NCI-H146 treated with DMSO at 0.1 percent for 48 hours (cell line): ENCODE measurements at regions not wholly inside any gene's neighbourhood (a gene's known extent, or its start where the extent isn't known, plus 50 kb on each side); places are given as distances from the start of the nearest gene placed in this dataset.
"Not testable (repeated sequence)": the region's sequence is repeated elsewhere in the genome, so short reads cannot be mapped to it uniquely, and the experiment has no call there.

Experiments
- DNase-seq: peaks from one replicate; lab custom pipeline; 2025; ENCODE audit not compliant: unreplicated experiment; lab: John Stamatoyannopoulos, UW

DNA sequence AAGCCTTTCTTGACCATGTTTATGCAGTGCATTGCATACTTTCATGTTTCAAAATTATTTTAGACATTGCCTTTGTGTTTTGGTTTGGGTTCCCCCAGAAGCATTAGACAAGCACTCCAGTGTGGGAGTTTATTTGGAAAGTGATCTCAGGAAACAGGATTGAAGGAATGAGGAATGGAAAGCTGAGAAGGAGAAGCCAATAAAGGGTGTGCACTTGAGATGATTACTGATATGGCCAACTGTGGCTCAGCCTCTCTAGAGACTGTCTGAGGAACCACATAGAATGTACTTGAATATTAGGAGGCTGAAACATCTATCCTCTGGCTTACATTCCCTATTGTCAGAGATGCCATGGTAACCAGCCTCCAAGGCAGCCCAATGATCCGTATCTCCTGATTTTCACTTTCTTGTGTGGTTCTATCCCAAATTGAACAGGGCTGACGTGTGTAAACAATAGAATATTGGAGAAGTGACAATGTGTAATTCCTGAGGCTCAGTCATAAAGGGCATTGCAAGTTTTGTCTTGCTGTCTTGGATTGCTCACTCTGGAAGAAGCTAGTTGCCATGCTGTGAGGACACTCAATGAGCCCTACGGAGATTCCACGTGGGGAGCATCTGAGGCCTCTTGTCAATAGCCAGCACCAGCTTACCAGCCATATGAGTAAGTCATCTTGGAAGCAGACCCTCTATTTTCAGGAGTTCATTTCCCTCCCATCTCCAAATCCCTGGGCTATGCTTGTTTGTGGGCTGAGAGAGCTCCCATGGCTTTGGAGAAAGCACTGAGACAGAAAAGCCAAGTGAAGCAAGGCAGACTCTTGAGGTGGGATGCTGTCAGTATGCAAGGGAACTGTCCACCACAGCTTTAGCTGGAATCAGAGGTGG is 84.7 kb downstream of the SCN11A start:
- no peak for DNase-seq

DNA sequence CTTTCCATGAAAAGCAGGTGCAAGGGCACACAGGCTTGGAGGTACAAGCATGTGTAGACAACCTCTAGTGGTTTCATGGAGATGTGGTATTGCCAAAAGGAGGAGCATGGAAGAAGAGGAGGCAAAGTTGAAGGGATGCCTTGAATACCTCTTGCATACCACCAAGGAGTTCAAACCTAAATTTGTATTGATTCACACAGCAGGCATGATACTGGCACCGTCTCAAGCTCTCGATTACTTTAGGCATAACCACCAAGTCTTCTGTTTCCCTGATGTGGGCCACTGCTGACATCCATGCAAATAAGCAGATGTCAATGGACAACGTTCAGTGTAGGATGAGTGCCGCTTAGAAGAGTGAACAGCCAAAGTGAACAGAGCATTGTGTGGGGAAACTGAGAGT is 87.1 kb downstream of the SCN11A start:
- no peak for DNase-seq

DNA sequence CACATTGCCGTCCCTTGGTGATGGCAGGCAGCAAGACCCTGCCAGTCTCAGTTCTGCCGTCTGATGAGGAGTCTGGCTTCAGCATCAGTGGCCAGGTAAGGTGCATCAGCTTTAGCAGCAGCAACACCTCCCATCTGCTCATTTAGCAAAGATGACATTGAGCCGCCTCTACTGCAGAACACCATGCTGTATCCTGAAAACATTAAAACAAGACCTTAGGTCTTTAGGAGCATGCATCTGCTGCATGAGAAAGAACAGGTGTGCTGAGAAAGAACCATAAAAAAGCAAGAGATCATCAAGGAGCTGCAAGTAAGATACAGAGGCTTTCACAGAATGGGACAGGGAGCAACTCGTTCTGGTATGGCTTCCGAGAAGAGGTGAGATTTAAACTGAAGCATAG is 87.5 kb downstream of the SCN11A start:
- no peak for DNase-seq

DNA sequence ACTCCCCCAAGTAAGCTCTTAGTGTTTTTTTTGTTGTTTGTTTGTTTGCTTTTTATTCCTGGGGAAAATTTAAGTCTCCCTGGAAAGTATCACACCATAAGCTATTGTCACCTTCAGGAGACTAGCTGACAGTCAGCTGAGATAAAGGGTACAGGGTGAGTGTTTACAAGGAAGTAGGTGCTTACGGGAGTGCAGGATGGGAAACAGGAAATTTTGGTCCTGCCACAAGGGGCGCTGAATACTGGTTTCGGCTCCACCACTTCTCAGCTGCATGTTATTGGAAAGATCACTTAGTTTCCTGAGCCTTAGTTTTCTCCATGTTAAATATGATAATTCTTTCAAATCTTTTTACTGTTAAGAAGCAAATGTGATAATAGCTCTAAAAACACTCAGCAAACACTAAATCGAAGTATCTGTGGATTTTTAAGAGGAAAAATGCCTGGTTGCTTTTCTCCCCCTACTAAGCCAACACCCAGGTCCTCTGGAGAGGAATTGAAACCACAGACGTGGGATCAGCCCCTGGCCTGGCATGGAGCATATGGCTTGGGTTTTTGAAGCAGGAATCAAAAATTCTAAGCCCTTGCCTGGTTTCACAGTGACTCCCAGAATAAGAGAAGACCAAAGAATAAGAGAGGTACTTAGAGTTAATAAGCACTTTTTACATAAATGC is 90.7 kb downstream of the SCN11A start:
- DNase-seq = no peak

DNA sequence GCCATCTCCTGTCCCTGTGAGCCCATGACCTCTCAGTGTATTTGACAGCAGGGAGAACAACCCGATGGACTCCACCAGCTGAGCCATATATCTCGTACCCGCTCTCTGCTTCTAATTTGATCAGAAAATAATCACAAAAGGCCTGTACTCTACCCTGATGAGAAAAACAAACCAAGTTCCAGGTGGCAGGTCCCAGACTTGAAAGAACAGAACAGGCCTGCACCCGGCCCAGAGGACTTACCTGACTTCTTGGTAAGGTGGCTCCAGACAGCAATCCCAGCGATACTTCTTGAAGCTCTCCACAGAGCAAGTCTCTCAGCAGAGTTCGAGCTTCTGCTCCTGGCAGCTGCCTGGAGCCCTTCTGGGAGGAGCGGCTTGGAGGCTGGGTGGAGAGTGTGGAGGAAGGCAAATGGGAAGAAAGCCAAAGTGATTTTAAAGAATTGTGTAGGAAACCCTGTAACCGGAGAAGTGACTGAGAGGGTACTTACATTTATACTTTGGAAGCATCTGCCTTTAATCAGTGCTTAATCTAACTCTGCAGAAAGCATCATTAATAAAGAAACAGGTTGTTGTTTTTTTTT is 91.6 kb downstream of the SCN11A start:
- DNase-seq = no peak

DNA sequence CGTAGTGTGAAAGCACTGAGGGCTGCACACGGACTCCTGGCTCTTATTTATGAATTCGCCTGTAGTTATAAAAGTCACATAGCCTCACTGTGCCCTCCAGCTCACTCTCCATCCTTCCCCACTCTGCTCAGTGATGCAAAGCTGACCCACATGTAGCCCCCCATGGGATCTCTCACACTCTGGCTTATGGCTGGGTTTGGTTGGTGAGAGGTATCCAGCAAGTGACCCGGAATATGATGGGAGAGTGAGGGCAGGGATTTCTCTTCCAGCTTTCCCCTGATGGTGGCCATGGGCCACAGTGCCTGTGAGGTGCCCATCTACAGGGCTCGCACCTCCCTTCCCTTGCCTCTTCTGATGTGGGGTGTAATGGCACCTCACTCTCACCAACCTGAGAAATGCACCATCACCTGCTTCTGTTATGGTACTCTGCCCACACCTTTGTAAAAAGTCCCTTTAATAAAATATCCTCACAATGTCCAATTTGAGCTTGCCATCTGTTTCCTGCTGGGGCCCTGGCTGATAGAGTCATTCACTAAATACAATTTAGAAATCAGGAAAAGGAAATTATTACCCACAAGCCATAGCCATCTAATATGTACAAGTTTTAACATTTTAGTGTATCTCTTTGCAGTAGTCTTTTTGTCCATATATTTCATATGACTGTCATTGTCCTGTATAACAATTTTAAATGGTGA is 93.6 kb downstream of the SCN11A start:
- no peak for DNase-seq

DNA sequence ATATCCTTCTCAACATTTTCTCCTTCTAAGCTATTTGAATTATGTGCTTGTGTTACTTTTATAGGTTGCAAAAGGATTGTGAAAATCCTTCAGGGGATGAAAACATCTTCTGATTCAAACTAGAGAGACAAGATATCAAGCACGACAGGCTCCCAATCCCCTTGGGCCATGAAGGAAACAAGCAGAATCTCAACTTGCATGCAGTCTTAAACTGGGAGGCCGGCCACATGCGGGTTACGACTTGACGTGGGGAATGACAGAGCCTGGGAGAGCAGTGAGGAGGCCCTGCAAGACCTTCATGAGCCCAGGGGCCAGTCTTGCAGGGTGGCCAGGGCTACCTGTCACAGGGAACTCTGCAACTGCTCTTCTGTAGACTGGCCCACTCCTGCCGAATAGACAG is 94.4 kb downstream of the SCN11A start:
- no peak for DNase-seq

DNA sequence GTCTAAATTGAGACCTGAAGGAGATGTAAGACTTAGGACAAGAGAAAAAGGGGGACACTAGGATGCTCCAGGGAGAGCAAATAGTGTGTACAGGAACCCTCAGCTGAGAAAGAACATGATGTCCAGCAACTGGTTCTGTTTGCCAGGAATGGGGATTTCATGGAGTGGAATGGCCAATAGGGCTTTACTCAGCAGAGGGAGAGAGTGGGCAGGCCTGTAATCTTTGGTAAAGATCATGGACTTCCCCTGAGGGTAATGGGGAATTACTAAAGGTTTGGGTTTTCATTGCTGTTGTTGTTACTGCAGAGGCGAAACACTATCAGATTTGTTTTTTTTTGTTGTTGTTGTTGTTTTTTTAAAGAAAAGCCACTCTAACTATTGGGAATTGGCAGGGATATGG is 99.0 kb downstream of the SCN11A start:
- no peak for DNase-seq

DNA sequence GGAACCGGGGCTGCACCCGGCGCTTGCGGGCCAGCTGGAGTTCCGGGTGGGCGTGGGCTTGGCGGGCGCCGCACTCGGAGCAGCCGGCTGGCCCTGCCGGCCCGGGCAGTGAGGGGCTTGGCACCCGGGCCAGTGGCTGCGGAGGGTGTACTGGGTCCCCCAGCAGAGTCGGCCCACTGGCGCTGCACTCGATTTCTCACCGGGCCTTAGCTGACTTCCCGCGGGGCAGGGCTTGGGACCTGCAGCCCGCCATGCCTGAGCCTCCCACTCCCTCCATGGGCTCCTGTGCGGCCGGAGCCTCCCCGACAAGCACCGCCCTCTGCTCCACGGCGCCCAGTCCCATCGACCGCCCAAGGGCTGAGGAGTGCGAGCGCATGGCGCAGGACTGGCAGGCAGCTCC is 100.6 kb downstream of the SCN11A start:
- not testable (repeated sequence) for DNase-seq

DNA sequence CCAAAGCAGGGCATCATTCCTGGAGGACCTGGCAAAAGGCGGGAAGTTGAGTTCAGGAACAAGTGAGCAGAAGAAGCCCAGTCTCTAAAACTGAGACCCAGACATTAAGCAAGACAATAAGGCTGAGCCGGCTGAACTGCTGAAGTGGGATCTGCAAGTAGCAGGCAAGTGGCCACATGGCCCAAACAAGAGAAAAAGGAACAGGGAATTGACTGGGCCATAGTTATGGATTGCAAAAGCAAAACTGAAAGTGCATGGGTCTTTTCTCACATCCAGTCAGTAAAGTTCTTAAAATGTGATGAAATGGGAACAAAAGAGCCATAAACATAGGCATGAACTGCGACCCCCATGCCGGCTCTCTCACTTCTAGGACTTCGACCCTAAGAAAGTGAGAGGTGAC is 101.2 kb downstream of the SCN11A start:
- DNase-seq = no peak

DNA sequence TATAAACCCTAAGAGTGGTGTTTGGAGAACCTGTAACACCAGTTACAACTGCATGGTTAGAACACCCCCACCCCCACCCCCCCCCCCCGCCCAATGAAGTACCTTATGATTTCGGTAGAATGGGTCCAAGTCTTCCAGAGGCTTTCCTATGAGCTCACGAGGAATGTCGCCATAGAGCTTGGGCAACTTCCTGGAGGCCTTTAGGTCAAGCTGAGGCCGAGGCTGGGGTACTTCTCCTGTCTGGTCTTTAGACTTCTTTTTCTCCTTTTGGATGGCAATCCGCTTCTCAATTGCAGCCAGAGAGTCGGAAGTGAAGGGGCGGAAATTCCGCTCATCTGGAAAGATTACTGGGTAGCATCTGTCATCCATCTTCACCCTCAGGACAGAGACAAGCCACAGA is 101.8 kb downstream of the SCN11A start:
- DNase-seq = no peak

DNA sequence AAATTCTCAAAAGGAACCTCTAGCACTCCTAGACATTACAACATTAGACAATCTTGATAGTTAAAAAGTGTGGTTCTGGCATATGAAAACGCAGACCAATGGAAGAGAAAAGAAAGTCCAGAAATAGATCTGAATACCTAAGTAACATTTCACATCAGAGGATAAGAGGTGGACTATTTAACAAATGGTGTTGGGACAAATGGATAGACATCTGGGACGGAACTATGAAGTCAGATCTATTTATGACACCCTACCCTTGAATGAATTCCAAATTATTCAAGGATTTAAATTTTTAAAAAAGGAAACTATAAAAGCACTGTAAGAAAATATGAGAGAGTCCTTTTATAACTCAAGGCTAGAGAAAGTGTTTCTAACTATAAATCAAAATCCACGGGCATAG is 111.3 kb downstream of the SCN11A start:
- DNase-seq = no peak

DNA sequence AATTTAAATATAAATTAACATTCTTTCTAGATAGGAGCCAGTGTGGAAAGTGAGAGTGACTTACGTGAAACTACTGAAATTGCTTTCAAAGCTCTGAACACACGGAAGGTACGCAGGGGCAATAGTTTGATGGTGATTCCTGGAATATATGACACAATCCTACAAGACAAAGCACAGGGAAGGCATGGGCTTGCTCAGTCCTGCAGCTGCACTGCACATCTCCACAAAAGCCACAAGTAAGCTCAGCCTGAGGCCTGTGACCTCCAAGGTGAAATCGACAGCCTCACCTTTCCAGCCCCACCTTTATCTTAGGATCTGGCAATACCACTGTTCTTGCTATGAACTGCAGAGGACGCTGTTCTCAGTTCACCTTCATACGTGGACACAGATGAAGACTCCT is 109.3 kb upstream of the SCN10A start:
- DNase-seq = no peak

DNA sequence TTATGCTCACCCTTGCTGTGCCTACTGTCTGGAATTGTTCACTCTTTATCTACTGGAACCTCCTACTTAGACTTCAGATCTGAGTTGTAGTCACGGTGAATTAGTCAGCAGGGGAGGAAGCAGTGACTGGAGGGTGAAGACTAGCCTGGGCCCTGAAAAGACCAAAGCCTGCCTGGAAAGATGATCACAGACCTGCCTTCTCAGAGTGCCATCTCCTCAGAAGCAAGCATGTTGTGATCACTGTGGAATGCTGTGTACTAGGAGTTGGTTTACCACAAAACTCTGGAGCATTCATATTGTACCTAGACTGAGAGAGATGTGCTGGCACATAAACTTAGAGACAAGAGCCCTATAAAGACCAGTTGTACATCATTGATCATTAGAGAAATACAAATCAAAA is 100.7 kb upstream of the SCN10A start:
- DNase-seq = no peak

DNA sequence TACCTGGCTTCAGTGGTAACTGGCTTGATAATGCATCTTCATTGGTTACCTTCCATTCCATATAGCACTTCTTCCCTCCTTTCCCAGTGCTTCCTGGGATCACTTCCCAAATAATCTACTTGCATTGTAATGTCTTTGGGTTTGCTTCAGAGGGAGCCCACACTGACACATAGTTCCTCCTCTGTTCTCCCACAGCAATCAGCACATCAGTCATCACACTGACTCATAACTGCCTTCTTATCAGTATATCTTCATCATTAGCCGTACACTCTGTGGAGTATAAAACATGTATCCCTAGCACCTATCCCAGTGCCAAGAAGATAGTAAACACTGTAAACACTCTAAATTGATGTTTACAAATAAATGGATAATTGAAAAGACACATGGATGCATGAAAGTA is 91.4 kb upstream of the SCN10A start:
- DNase-seq = no peak

DNA sequence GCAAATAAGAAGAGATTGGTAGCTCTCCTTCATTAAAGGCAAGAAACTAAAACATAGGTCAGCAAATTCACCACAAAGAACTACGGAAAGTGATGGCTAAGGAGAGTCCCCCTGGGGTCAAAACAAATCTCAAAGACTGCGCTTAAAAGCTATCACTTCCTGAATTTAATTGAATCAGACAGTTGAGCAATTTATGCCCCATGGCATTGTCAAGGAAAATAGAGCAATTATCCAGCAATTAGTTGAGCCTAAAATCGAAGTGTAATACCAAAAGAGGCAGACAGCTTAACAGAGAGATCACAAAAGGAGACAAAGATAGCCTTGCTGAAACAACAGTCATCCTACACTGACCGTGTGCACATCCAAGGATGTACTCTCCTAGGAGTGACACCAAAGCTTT is 74.4 kb upstream of the SCN10A start:
- no peak for DNase-seq

DNA sequence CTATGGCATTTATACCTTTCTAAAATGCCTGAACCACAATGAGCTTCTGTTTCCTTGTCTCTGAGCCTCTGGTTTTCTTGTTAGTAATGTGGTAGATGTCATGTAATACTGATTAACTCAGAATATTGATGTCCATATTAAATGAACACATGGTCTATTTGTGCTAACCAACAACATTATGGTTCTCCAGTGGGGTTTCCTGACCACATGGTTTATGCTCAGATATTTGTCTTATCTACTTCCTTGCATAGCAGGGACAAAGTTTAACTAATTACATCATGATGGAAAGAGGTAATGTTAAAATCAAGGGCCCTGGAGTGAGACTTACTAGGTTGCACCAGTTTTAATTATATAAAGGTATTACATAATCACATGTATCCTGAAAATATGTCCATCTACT is 62.6 kb upstream of the SCN10A start:
- no peak for DNase-seq
